Panc1 (cell line): ENCODE measurements at regions not wholly inside any gene's neighbourhood (a gene's known extent, or its start where the extent isn't known, plus 50 kb on each side); places are given as distances from the start of the nearest gene placed in this dataset.

ENCODE experiments used
- ATAC-seq: fragments of 200-7000 bp; cut with Tn5 transposase; 2 replicates; pipeline ENCODE4 v1.9.1; 2020; ENCODE audit warnings: mild to moderate bottlenecking, moderate library complexity
- BruUV-seq: library from RNA; stranded (reverse); fragments of 400-500 nt; replicated peaks from 2 replicates; lab custom pipeline; 2021; lab: Mats Ljungman, UMichigan
- CTCF ChIA-PET: fragments of 300-600 bp; sonication (Branson Sonifier 250); formaldehyde crosslinking; loops from one replicate; lab custom pipeline; 2022; ENCODE audit warnings: antibody characterized with exemption; lab: Charles Lee
- POLR2A ChIA-PET: fragments of 300-600 bp; sonication (Branson Sonifier 250); formaldehyde crosslinking; loops from one replicate; lab custom pipeline; 2022; ENCODE audit warnings: antibody characterized with exemption; lab: Charles Lee
- DNase-seq: peaks from one replicate; pipeline ENCODE4 v3.0.0-alpha.2; 2010; ENCODE audit warnings: low read depth, low spot score
- H3K27ac ChIP-seq: 2 replicates; pipeline ENCODE4 v1.5.1; 2011; ENCODE audit warnings: mild to moderate bottlenecking, low read length, inconsistent platforms
- H3K27me3 ChIP-seq: fragments of 200-500 bp; sonication (Bioruptor generic); 2 replicates; pipeline ENCODE4 v1.6.0; 2014; ENCODE audit warnings: low read length, inconsistent platforms; ENCODE audit not compliant: control insufficient read depth, insufficient read depth
- H3K36me3 ChIP-seq: fragments of 200-500 bp; sonication (Bioruptor generic); 2 replicates; pipeline ENCODE4 v1.5.1; 2014; ENCODE audit warnings: inconsistent platforms, mild to moderate bottlenecking, low read length, moderate library complexity; ENCODE audit not compliant: control insufficient read depth, insufficient read depth
- H3K4me1 ChIP-seq: 2 replicates; pipeline ENCODE4 v1.5.1; 2011; ENCODE audit warnings: inconsistent platforms, mild to moderate bottlenecking, low read length, moderate library complexity; ENCODE audit not compliant: control insufficient read depth, insufficient read depth
- H3K4me3 ChIP-seq, 2 experiments: 2 replicates each; pipeline ENCODE4 v1.5.1; 2011 to 2012; ENCODE audit warnings: low read depth in 2 of 2, low read length in 2 of 2, mild to moderate bottlenecking in 2 of 2, inconsistent platforms in 1 of 2, moderate library complexity in 1 of 2
- H3K9me3 ChIP-seq: fragments of 200-500 bp; sonication (Bioruptor generic); 2 replicates; pipeline ENCODE4 v1.5.1; 2014; ENCODE audit warnings: low read depth, mild to moderate bottlenecking, inconsistent platforms, low read length, moderate library complexity; ENCODE audit not compliant: control insufficient read depth, insufficient read depth
- CTCF ChIP-seq: fragments of 450-650 bp; IDR thresholded peaks from 2 replicates; pipeline ENCODE4 v1.5.1; 2017; ENCODE audit warnings: mild to moderate bottlenecking
- POLR2AphosphoS5 ChIP-seq: IDR thresholded peaks from 2 replicates; pipeline ENCODE4 v1.6.1; 2012; ENCODE audit warnings: mild to moderate bottlenecking, low read depth, low read length, moderate library complexity
- REST ChIP-seq, 2 experiments: IDR thresholded peaks; 2 replicates each; pipeline ENCODE4 v1.6.1; 2011 to 2012; ENCODE audit warnings: low read depth in 2 of 2, control low read depth in 1 of 2, low read length in 1 of 2, mild to moderate bottlenecking in 1 of 2, moderate library complexity in 1 of 2; ENCODE audit not compliant: insufficient read depth in 1 of 2
- SIN3A ChIP-seq: IDR thresholded peaks from 2 replicates; pipeline ENCODE4 v1.6.1; 2012; ENCODE audit warnings: low read depth, mild to moderate bottlenecking, low read length, moderate library complexity, borderline replicate concordance; ENCODE audit not compliant: insufficient read depth
- TCF7L2 ChIP-seq: IDR thresholded peaks from 2 replicates; pipeline ENCODE4 v1.6.1; 2011; ENCODE audit warnings: mild to moderate bottlenecking, low read depth, low read length, inconsistent platforms
- in situ Hi-C: cut with HindIII; loops from 2 replicates; pipeline ENCODE4 v1.10.0; 2016; ENCODE audit warnings: low sequenced_read_pairs, low pct_unique_long_range_greater_than_20kb
- intact Hi-C: fragments of 100-400 bp; cut with micrococcal nuclease; formaldehyde crosslinking; loops from one replicate; pipeline ENCODE4 v1.10.0; 2022; ENCODE audit not compliant: unreplicated experiment

GRCh38 chr9:113754739-113755138 is 121.4 kb upstream of the ZNF618 start:
- H3K4me1 ChIP-seq: no peaks in the 10 kb centered on the region
- intact Hi-C loops (no loop called here), in situ Hi-C loops (no loop called here)
- H3K27ac ChIP-seq: no peak overlapping the region
- H3K36me3 ChIP-seq: no peaks in the 10 kb centered on the region
- no peak for DNase-seq
- ATAC-seq: no peak
- ChIA-PET CTCF (no interaction called here), POLR2A (no interaction called here)
- no TSS peak for BruUV-seq
- TF ChIP-seq REST (IDR thresholded peaks at IDR 0.05; ENCODE audit: insufficient read depth in 1 of 2, low read depth in 2 of 2, low read length in 1 of 2) (no peak), POLR2AphosphoS5 (no peak)
- H3K4me3 ChIP-seq: no peak overlapping the region
- H3K9me3 ChIP-seq: no peaks in the 10 kb centered on the region
- H3K27me3 ChIP-seq: peaks cover 6% of the 10 kb centered on the region; the same call in 1 of the 2 replicates

GRCh38 chr9:113755433-113755832 is 120.7 kb upstream of the ZNF618 start:
- POLR2A ChIA-PET: no interaction called here
- intact Hi-C loops: no loop called here
- BruUV-seq: no TSS peak
- ATAC-seq (no peak), DNase-seq (no peak)
- H3K27ac ChIP-seq: no peak overlapping the region
- TF ChIP-seq CTCF (no peak), POLR2AphosphoS5 (no peak), REST (IDR thresholded peaks at IDR 0.05; ENCODE audit: insufficient read depth in 1 of 2, low read depth in 2 of 2, low read length in 1 of 2) (no peak), SIN3A (no peak), TCF7L2 (no peak)
- CTCF ChIA-PET: no interaction called here
- peaks cover 6% of the 10 kb centered on the region; the same call in 1 of the 2 replicates for H3K27me3 ChIP-seq
- no peak overlapping the region for H3K4me3 ChIP-seq
- H3K4me1 ChIP-seq: no peaks in the 10 kb centered on the region
- H3K9me3 ChIP-seq: no peaks in the 10 kb centered on the region
- in situ Hi-C loops: no loop called here
- no peaks in the 10 kb centered on the region for H3K36me3 ChIP-seq
